IPS-18c (cell line): ENCODE measurements at regions not wholly inside any gene's neighbourhood (a gene's known extent, or its start where the extent isn't known, plus 50 kb on each side); places are given as distances from the start of the nearest gene placed in this dataset.

Source experiments
- H3K4me3 ChIP-seq: 2 replicates; pipeline ENCODE4 v1.7.0; 2013; ENCODE audit warnings: low read depth, mild to moderate bottlenecking, low read length, moderate library complexity; ENCODE audit not compliant: insufficient read depth
- H3K9me3 ChIP-seq: one replicate; pipeline ENCODE4 v1.6.1; 2013; ENCODE audit warnings: mild to moderate bottlenecking, low read length, moderate library complexity; ENCODE audit not compliant: control insufficient read depth, insufficient read depth

DNA sequence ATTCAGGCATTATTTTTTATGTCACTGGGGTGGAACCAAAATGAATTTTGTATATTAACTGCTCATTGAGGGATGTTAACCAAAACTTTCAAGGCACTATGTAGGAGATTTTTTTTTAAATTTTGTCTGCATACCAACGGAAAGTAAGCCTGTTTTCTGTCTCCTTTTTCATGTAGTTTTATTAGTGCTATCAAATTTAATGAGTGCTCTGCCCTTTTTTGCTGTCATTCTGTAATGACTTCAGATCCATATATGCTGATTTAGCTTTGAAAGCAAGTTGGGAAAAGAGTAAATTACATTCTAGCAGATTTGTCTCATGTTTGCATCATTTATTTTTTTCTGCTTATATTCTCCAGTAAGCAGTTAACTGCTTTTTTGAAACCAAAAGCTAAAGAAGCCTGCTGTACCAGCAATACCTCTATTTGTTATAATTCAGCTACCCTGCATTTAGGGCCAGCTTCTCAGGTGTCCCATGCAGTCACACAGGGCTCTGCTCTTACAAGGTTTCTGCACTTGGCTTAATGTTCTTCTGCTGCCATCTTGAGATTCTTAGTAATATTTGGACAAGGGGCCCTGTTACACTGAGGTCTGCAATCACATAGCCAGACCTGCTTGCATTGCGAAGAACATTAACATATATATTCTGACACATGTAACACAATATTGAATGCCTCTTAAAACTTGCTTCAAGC, 429.0 kb downstream of the UTRN start:
- Histone ChIP-seq H3K4me3 (no peak overlapping the region), H3K9me3 (no peaks in the 10 kb centered on the region)

DNA sequence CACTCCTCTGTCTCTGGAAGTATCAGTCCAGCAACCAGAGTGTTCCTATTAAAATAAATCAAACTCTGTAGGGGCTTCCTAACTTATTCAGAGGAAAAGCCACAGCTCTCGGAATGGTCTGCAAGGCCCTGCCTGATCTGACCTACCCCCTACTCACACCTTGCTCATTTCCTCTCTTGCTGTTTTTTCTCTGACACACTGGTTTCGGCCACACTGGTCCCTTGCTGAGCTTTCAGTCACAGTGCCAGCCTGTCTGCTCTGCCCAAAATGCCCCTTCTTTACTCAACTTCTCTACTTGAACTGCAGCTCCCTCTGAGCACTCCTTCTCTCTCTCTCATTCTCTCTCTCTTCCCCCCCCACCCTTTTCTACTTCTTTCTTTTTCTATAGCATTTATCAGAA, 430.2 kb downstream of the UTRN start:
- H3K4me3 ChIP-seq: no peak overlapping the region
- no peaks in the 10 kb centered on the region for H3K9me3 ChIP-seq

DNA sequence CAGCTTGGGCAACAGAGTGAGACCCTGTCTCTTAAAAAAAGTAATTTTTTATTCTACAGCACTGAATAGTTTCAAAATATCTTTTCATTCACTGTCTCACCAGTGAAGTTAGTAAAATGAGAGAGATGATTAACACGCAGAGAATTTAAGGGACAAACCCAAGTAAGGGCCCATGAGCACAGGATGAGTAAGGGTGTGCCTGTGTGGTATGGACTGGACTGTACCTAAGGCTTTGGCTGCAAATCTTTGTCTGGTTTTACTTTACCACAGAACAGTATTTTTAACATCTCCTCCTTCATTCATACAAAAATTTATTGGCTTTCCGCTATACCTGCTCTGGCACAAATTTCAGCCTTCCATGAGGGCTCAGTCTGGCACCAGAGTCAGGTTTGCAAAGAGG, 433.3 kb downstream of the UTRN start:
- no peak overlapping the region for H3K4me3 ChIP-seq
- H3K9me3 ChIP-seq: no peaks in the 10 kb centered on the region

DNA sequence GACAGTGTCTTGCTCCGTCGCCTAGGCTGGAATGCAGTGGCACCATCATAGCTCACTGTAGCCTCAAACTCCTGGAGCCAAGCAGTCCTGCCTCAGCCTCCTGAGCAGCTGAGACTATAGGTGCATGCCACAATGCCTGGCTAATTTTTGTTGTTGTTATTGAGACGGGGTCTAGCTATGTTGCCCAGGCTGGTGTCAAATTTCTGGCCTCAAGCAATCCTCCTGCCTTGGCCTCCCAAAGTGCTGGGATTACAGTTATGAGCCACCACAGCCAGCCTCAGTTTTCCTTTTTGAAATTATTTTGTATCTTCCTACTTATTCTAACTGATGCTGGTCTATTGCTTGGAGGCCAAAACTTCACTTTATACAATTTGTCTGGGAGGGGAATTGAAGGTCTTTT, 436.1 kb downstream of the UTRN start:
- Histone ChIP-seq H3K4me3 (no peak overlapping the region), H3K9me3 (no peaks in the 10 kb centered on the region)

DNA sequence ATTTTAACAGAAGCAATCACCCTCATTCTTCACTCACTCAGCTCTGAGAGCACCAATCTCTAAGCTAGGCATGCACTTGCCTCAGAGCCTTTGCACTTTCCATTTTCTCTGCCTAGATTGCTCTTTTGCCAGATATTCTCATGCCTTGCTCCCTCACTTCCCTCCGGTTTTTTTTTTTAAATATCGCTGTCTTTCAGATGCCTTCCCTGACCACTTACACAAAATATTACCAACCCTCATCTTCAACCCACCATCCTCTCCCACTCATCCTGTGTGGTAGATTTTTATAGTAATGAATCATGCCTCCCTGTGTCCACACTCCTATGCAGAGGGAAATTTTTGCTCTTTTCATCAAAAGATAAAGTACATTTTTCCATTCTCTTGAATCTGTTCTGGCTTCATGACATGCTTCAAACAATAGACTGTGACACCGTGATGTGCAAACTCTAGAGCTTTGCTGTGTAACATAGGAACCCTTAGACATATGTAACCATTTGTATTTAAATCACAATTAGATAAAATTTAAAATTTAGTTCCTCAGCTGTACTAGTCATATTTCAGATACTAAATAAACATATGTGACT, 437.1 kb downstream of the UTRN start:
- H3K4me3 ChIP-seq: no peak overlapping the region
- H3K9me3 ChIP-seq: no peaks in the 10 kb centered on the region

DNA sequence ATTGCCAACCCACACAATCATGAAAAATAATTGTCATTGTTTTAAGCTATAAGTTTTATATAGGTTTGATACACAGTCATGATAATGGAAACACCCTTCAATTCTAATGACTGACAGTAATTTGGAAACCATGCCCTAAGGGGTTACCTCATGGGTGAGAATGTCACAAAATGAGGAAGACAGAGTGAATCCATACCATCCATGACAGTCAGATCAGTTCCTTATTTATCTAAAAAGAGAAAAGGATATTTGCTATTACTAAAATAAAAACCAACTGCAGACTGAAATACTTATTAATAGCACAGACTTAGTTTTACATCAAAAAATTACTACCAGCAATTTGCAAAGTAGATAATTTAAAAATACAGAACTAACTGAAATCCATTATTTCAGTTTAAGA, 437.8 kb downstream of the UTRN start:
- no peak overlapping the region for H3K4me3 ChIP-seq
- H3K9me3 ChIP-seq: no peaks in the 10 kb centered on the region

DNA sequence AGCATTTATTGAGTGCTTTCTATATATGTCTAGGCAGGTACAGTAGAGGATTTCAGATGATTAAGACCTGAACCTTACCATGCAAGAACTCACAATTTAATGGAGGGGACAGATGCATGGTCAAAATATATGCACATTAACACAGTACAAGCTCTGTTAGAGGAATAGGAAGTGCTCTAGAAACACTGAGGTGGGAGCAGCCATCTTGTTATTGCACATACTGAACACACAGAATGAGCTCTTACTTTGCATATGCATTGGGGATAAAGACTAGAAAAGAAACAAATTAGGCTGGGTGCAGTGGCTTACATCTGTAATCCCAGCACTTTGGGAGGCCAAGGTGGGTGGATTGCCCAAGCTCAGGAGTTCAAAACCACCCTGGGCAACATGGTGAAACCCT, 438.3 kb downstream of the UTRN start:
- Histone ChIP-seq H3K9me3 (no peaks in the 10 kb centered on the region), H3K4me3 (no peak overlapping the region)

DNA sequence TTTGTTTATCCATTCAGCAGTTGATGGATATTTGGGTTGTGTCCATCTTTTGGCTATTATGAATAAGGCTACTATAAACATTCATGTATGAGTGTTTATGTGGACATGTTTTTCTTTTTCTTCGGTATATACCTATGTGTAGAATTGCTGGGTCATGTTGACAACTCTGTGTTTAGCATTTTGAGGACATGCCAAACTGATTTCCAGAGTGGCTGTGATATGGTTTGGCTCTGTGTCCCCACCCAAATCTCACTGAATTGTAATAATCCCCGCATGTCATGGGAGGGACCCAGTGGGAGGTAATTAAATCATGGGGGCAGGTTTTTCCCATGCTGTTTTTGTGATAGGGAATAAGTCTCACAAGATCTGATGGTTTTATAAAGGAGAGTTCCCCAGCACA, 439.7 kb downstream of the UTRN start:
- no peaks in the 10 kb centered on the region for H3K9me3 ChIP-seq
- H3K4me3 ChIP-seq: no peak overlapping the region

DNA sequence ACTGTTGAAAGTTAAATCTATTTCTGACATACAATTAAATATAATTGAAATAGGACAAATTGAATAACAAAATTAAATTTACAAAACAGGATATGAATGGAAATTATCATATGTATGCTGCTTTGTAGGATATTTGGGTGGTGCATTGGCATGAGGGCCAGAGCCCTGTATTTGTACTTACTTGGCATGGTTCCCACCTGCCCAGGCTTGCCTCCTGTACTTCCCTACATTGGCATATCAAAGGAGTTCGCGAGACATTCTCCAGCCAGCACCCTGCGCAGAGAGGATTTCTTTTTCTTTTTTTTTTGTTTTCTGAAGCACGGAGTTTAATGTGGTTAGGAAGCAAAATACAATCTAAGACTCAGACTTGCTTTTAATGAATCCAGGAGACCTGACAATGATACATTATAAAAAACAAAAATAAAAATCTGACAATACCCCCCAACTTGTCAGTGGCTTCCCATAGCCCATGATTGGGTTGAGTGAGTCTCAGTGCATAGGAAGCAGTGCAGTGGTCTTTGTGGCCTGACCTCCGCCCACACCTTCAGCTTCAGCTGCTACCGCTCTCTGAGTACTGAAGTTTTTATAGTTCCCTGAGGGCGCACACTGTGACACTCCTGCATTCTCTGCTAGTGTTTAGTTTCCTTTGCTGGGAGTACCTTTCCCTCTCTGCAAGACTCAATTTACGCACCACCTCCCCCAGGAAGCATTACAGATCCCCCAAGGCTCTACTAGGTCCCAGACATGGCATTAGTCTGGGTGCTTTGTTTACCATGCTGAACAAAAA, 440.8 kb downstream of the UTRN start:
- H3K4me3 ChIP-seq: no peak overlapping the region
- no peaks in the 10 kb centered on the region for H3K9me3 ChIP-seq

DNA sequence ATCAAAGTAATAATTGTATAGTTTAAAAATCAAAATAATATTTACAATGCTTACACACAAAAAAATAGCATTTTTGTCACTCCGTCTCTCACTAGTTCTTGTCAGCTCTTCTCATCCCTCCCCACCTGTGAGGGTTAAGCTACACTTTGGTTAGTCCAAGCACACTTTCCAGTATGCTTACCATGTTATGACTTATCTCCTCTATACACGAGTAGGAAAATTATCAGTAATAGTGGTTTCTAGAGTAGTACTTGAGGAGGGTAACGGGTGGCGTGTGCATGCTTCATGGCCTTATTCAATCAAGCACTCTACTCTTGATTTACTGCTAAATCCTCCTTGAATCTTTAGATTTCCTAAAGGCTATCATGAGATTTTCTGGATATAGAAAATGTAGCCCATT, 443.7 kb downstream of the UTRN start:
- Histone ChIP-seq H3K4me3 (no peak overlapping the region), H3K9me3 (no peaks in the 10 kb centered on the region)

DNA sequence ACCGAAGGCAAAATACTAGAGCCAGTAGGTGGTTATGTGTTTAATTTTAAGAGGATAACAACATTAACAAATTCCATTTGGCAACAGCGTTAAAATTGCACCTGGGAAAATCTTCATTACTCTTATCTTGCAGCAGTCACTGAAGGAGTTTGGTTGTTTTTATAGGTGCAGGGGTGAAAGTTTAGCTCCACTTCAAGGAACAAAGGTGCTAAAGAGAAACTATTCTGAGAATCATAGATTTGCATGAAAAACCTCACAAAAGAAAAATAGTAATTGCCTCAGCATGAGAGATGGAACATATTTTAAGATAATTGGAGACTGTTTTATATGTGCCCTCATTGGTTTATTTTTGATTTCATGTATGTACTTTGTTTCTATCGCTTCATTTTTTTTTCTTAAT, 444.4 kb downstream of the UTRN start:
- Histone ChIP-seq H3K9me3 (no peaks in the 10 kb centered on the region), H3K4me3 (no peak overlapping the region)

DNA sequence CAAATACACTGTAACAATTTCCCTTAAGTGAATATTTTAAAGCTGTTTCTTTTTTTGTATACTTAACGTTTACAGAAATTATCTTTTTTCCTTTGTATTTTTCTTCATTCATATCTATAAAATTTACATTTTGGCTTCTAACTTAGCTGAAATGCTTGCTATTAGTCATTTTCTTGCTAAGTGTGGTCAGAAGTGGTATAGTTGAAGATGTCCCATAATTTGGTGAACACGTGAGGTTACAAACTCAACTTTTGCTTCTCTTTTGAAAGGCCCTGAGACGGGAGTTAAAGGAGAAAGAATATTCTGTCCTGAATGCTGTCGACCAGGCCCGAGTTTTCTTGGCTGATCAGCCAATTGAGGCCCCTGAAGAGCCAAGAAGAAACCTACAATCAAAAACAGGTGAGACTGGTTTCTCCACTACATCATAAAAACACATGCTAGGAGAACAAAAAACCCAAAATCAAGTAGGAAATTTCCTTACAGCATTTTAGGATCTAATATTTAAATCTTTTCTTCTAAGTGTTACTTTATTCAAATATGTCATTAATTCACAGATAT, 445.0 kb downstream of the UTRN start:
- Histone ChIP-seq H3K4me3 (no peak overlapping the region), H3K9me3 (no peaks in the 10 kb centered on the region)

DNA sequence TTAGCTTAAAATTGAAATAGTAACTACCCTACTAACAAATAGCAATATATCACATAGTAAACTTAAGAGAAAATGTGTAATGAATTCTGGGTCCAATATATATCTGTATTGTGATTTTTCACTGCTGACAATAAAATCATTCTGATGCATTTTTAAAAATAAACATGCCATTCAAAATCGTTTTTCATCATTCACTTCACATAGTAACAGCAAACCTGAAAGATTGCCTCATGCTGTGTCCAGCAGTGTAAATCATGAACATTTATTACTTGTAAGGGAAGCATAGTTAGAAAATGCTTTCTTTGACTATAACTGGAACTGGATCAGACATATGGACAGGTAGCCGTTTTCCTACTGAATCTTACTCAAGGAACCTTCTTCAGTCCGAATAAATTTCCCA, 446.1 kb downstream of the UTRN start:
- Histone ChIP-seq H3K9me3 (no peaks in the 10 kb centered on the region), H3K4me3 (no peak overlapping the region)

DNA sequence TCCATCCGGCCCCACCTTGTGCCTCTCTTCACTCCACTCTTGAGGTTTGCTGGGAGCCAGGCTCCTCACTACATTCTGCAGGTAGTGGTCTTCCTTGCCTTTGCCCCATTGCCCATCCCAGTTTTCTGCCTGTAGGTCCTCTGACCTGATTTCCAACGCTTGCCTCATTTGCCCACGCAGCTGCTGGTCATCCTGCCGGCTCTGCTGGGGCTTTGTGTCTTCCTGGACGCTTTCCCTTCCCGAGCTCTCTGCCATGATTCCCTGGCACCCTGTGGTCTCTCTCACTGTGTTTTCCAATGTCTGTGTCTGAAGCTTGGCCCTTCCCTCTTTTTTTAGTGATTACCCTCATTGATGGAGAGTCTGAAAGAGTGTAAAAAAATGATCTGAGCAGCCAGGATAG, 451.6 kb downstream of the UTRN start:
- Histone ChIP-seq H3K4me3 (no peak overlapping the region), H3K9me3 (no peaks in the 10 kb centered on the region)

DNA sequence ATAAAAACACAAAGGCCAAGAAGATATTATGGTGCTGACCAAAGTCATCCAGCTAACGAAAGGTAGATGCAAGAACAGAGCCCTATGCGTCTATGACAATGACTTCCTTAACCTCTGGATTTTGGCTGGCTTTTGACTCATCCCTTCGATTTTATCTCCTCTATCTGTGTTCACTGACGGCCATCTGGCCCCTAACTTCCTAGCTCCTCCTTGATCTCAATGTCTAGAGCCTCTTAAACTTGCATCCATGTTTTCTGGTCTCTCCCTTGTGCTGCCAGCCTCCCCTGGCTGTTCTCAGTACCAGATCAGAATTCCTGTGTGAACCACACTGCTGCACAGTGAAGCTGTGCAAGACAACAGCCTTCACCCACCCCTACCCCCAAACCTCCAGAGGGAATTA, 452.9 kb downstream of the UTRN start:
- H3K4me3 ChIP-seq: no peak overlapping the region
- H3K9me3 ChIP-seq: no peaks in the 10 kb centered on the region

DNA sequence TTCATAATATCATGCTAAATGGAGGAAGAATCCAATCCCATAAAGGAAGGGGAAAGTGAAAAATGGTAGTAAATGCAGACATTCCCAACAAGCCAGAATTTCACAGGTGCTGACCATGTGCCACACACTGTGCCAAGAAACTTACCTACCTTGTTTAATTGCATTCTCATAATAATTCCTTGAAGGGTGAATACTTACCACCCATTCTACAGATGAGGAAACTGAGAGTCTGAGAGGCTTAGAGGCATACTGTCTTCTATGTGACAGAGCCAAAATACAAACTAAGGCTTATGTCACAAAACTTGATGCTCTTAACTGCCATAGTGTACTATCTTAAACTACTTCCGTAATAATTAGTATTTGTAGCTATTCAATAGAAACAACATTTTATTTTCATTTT, 454.7 kb downstream of the UTRN start:
- Histone ChIP-seq H3K4me3 (no peak overlapping the region), H3K9me3 (no peaks in the 10 kb centered on the region)

DNA sequence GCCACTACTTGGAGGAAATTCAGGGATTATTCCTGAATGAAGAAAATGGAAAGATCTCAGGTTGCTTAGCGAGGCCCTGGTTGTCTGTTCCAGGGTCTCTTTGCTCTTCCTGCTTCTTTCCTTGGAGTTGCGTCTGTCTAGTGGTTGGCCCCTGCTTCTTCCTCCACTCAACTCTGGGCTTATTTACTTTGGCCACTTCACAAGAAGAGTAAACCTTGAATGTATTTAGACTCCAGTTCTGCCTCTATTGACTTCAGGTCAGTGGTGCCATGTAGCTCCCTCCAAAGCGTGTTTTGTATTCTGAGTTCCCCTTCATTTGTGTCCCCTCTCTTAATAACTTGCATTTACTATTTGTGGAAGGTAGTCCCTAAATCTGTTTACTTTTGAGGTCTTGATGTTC, 456.5 kb downstream of the UTRN start:
- Histone ChIP-seq H3K4me3 (no peak overlapping the region), H3K9me3 (no peaks in the 10 kb centered on the region)

DNA sequence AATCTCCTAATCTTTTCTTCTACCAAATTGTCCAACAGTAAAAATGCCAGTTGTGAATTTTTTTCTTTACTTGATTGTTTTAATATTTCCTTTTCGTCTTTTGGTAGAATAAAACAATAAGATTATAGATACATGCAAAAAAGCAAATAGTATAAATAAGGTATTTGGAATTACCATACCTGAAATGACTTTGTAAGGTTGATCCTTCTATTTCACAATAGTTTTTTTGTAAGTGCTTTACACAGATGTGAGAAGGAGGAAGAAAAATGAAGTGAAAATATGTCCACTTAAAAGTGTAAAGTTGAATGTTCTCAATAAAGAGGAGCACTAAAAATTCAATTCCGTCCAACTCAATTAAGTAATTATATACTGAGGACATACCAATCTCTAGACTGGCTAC, 457.6 kb downstream of the UTRN start:
- H3K9me3 ChIP-seq: no peaks in the 10 kb centered on the region
- H3K4me3 ChIP-seq: no peak overlapping the region
